GM18502 (cell line): ENCODE measurements at regions not wholly inside any gene's neighbourhood (a gene's known extent, or its start where the extent isn't known, plus 50 kb on each side); places are given as distances from the start of the nearest gene placed in this dataset.

Source experiments
- ATAC-seq: cut with Tn5 transposase; IDR thresholded peaks from one replicate; pipeline ENCODE4 v1.9.1; 2021; ENCODE audit warnings: mild to moderate bottlenecking; ENCODE audit not compliant: unreplicated experiment, poor library complexity

- no peak for ATAC-seq
These were observed 753.3 kb downstream of the OLFM4 start for GRCh38 chr13:53781941-53782340.

DNA sequence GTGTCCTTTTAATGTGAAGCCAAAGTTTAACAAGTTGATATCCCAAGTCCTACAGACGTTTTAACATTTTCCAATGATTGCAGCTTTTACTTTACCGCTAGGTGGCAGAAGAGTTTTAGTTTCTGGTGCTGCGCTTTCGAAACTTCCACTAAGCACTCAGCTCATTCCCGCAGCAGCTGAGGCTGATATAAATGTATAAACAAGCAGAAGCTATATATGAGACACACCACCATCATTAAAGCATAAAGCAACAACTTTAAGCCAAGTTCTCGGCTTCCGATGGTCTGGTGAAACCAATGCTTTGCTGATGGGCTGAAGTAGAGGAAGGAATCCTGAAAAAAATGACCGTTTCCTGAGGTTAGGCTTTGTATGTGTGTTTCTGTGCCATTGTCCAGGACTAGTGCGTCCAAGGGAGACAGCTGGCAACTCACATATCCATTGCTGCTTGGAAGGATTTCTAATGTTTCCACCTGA, 753.9 kb downstream of the OLFM4 start:
- ATAC-seq = peak; percentile 78

DNA sequence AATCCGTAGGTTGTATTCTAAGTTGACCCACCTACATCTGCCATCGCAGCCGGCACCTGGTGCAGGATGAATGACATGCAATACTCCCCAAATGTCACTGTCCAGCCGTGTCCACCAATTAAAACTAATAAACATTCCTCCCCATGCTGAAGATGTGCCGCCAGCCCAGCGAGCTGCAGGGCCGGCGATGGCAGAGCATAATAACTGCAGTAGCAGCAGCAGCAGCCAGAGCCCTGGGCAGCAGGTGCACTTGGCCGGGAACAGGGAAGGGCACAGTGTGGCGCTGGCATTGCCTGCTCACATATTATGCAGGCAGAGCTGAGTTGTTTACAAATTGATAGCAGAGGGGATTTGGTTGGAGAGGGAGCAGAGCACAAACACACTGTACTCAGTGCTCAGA, 754.9 kb downstream of the OLFM4 start:
- ATAC-seq = no peak

GRCh38 chr13:53788286-53788685, 759.7 kb downstream of the OLFM4 start:
- no peak for ATAC-seq

GRCh38 chr13:53800011-53800410, 771.4 kb downstream of the OLFM4 start:
- no peak for ATAC-seq

DNA sequence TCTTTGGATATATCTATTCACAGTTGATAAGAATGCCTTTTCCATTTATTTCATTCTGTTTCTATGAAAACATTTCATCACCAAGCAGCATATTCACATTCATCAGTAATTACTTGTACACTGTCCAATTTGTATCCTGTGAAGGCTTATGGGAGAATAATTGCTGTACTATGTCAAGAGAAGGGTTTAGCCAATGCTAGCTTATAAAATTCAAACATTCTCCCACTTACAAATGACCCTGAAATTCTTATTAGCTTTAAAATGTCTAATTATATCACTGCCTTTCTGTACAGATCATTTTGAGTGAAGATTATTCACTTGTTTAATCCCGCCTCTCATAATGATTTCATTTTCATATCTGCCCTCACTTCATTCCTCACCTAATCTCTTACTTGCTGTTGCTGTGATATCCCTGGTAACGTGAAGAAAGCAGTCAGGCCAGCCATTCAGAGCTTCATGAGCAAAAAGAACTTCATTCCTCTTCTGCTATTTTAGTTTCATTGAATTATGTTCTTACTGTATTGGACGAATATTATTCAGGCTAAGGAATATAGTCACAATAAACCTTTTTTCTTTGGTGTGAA, 778.7 kb downstream of the OLFM4 start:
- ATAC-seq = no peak

- no peak for ATAC-seq
These were observed 793.0 kb downstream of the OLFM4 start for GRCh38 chr13:53821632-53822031.

GRCh38 chr13:53822136-53822535, 793.5 kb downstream of the OLFM4 start:
- no peak for ATAC-seq

DNA sequence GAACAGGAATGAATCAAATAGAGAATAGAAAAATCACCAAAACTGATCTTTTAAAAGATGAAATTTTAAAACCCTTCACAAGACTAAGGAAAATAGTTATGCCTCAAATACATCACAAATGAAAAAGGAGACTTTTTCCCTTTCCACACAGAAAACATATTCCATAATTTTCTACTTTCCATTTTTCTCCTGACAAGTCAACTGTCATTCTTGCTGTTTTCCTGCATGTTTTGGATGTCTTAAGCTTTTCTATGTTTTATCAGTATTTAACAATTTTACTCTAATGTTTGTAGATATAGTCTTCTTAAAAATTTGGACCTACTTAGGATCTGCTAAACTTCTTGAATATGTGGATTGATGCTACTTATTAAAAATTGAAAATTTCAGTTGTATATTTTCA, 810.8 kb downstream of the OLFM4 start:
- ATAC-seq = no peak

GRCh38 chr13:53844473-53845146, 816.0 kb downstream of the OLFM4 start:
- no peak for ATAC-seq

DNA sequence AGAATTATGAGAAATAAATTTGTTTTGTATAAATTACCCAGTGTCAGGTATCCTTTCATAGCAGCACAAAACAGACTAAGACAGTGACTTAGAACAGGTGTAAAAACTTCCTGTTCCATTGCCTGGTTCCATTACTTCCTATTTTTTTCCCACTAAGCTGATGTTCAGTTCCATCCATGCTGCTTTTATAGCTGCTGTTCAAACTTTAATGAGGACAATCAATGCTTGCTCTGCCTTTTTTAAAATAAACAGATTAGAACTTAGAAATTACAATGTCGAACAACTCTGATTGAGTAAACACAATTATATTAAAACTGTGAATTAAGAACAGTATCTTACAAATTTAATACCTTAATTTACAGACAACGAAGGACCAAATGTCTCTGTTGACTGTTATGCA, 818.9 kb downstream of the OLFM4 start:
- ATAC-seq = no peak

- ATAC-seq = no peak
These were observed 819.9 kb downstream of the OLFM4 start for GRCh38 chr13:53848366-53848961.

DNA sequence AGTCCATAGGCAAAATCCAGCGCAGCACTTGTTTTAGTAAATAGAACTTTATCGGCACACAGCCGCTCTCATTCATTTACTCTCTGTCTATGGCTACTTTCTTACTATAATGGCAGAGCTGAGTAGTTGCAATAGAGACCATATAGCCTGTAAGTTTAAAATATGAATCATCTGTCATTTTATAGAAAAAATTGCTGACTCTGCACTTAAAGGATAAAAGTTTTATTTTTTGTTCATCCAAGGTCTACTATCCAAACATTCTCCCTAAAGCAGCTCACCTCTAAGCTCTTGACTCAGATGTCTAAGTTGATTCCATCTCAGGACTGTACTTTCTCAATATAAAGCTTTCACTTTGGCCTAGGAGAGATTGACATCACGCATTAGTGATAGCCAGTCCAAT, 825.7 kb downstream of the OLFM4 start:
- no peak for ATAC-seq

DNA sequence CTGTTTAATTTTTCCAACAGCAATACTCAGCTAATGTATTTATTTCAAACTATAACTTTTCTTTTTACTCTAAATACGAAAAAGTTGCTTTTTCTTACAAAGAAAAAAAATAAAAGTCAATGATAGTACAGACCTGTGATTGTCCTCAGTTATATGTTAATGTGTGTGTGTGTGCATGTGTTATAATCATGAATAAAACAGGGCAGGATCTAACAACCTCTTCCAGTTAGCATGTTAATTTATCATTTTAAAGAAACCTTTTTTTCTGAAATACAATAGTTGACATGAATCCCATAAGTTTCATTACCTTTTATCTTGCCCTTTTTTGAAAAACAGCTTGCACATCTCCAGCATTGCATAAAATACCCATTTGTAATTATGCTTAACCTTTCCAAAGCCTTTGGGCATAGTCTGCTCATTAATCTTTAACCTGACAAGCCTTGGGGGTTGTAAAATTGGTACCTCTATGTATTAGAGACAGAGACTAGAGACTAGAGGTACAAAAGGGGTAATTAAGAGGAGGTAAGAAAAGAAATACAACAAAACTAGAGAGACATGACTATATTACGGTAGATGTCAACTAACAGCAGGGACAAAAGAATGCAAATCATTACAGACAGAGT, 828.1 kb downstream of the OLFM4 start:
- no peak for ATAC-seq

GRCh38 chr13:53863520-53863919, 834.9 kb downstream of the OLFM4 start:
- no peak for ATAC-seq

GRCh38 chr13:53873558-53873957, 844.9 kb downstream of the OLFM4 start:
- ATAC-seq = no peak

DNA sequence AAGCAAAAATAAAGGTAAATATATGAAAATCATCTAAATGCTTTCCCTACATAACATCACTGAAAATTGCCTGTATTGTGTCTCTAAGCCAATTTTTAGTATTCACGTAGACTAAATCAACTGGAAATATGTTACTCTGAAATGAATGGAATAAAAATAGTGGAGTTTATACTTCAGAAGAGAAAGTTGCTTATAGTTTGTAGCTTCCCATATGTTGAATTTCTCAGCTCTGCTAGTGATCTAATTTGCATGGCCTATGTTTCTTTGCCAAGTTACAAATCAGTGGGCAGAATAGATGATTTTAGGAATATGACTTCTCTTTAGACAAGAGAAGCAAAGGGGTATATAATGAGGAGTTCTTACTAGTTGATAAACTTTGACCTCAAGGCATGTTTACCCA, 850.2 kb downstream of the OLFM4 start:
- ATAC-seq = no peak

DNA sequence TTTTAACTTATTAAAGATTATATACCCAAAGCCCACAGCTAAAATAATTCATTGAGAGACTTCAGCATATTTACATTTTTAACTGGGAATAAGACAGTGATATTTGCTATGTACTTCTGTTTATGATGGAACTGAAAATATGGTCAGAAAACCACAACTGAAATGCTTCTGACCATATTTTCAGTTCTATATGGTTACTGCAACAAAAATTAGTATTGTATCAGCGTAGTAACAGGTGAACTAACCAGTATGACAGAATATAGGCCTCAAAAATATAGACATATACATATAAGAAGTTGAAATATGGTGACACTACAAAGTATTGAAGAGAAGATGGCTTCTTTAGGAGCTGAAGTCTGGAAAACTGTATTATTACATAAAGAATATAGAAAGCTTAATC, 857.4 kb downstream of the OLFM4 start:
- ATAC-seq = no peak

DNA sequence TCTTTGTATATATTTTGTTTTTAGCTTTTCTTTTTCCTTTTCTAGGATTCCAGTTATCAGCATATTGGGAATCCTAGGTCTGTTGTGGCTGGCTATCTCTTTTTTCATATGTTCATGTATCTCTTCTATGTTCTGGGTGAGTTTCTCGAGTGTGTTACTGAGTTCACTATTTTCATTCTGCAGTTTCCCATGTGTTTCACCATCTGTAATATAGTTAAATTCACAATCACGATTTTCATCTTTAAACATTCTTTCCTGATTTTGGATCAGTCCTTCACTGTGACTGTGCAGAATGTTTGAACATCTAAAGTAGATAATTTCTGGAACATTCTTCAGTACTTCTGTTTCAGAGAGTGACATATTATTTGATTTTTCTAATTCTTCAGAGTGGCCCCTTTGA, 862.1 kb downstream of the OLFM4 start:
- no peak for ATAC-seq

DNA sequence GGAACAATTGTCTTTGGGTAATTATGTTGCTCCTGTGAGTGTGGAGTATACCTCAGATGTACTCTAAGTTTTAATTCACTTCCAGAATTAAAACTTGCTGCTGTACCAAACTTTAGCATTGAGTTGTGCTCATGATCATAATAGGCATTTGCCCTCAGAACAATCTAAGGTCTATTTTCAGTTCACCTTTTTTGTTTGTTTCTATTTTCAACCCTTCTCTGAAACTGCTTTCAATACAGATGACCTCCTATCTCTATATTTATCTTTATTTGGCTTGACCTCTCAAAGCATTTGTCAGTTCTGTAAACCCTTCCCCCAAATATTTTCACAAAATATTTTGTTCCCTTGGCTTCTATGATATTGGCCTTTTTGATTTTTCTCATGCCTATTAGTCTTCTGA, 873.0 kb downstream of the OLFM4 start:
- ATAC-seq = peak; percentile 85

DNA sequence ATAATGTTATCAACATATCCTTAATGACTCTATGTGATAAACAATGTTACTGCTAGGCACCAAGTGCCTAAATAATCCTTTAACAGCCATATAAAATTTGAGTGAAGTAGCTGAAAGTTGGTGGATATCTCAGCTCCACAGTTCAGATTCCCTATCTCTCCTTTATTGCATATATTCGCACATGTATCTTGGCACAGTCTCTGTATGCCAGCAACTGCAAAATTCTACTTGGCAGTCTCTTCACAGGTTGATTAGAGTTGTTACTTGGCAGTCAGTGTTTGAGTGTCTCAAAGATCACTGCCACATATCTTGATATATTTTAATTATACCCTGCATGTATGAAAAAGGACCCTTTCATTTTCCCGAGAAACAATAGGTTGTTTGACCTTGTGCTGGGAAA, 879.3 kb downstream of the OLFM4 start:
- no peak for ATAC-seq
